ENCODE measurements at regions not wholly inside any gene's neighbourhood (a gene's known extent, or its start where the extent isn't known, plus 50 kb on each side); places are given as distances from the start of the nearest gene placed in this dataset.

- POLR2A ChIA-PET = no interaction called here
- CTCF ChIA-PET = interaction anchor here (1.0 to 1.8 kb wide), 3 partner anchors 11 to 88 kb away, joined by 3 to 7 read pairs (median 3); no protein-coding TSS in a partner anchor
- no peak for TF ChIP-seq CTCF (IDR thresholded peaks at IDR 0.05; ENCODE audit: control extremely low read depth, extremely low read depth, low read depth, missing control alignments)
- no peak for DNase-seq (ENCODE audit: extremely low spot score)
These were observed 55.0 kb upstream of the DUSP5 start for GRCh38 chr10:110442746-110443145.

GRCh38 chr10:110443239-110444003, 54.3 kb upstream of the DUSP5 start:
- CTCF ChIA-PET = interaction anchor here (1.0 to 2.0 kb wide), 6 partner anchors 9 to 89 kb away, joined by 3 to 7 read pairs (median 3); no protein-coding TSS in a partner anchor
- TF ChIP-seq CTCF (IDR thresholded peaks at IDR 0.05; ENCODE audit: control extremely low read depth, extremely low read depth, low read depth, missing control alignments) = no peak
- no peak for DNase-seq (ENCODE audit: extremely low spot score)
- POLR2A ChIA-PET = no interaction called here

GRCh38 chr10:110444004-110444337, 53.7 kb upstream of the DUSP5 start:
- CTCF ChIA-PET = interaction anchor here (1.0 to 2.0 kb wide), 5 partner anchors 10 to 90 kb away, joined by 3 to 6 read pairs (median 3); no protein-coding TSS in a partner anchor
- DNase-seq (ENCODE audit: extremely low spot score) = no peak
- POLR2A ChIA-PET = no interaction called here
- no peak for TF ChIP-seq CTCF (IDR thresholded peaks at IDR 0.05; ENCODE audit: control extremely low read depth, extremely low read depth, low read depth, missing control alignments)

- DNase-seq (ENCODE audit: extremely low spot score) = no peak
- CTCF ChIA-PET = interaction anchor here (1.1 to 2.9 kb wide), 5 partner anchors 9 to 91 kb away, joined by 3 to 13 read pairs (median 4); no protein-coding TSS in a partner anchor
- POLR2A ChIA-PET = no interaction called here
- TF ChIP-seq CTCF (IDR thresholded peaks at IDR 0.05; ENCODE audit: control extremely low read depth, extremely low read depth, low read depth, missing control alignments) = no peak
These were observed 51.8 kb upstream of the DUSP5 start for GRCh38 chr10:110445871-110446270.

GRCh38 chr10:110446277-110446676, 51.4 kb upstream of the DUSP5 start:
- CTCF ChIA-PET = interaction anchor here (0.6 to 2.9 kb wide), 6 partner anchors 9 to 112 kb away, joined by 3 to 13 read pairs (median 4); no protein-coding TSS in a partner anchor
- POLR2A ChIA-PET = no interaction called here
- no peak for TF ChIP-seq CTCF (IDR thresholded peaks at IDR 0.05; ENCODE audit: control extremely low read depth, extremely low read depth, low read depth, missing control alignments)
- DNase-seq (ENCODE audit: extremely low spot score) = no peak

GRCh38 chr10:110446954-110447608, 50.6 kb upstream of the DUSP5 start:
- CTCF ChIA-PET = interaction anchor here (0.6 to 2.9 kb wide), 8 partner anchors 8 to 111 kb away, joined by 3 to 13 read pairs (median 4); no protein-coding TSS in a partner anchor
- no peak for TF ChIP-seq CTCF (IDR thresholded peaks at IDR 0.05; ENCODE audit: control extremely low read depth, extremely low read depth, low read depth, missing control alignments)
- POLR2A ChIA-PET = no interaction called here
- no peak for DNase-seq (ENCODE audit: extremely low spot score)

All from GM10248 (cell line).